OCI-LY1 (cell line): ENCODE measurements at regions not wholly inside any gene's neighbourhood (a gene's known extent, or its start where the extent isn't known, plus 50 kb on each side); places are given as distances from the start of the nearest gene placed in this dataset.

Experiments
- H2AFZ ChIP-seq: fragments of 200-600 bp; sonication (generic), shearing (Covaris generic); 2 replicates; pipeline ENCODE4 v1.6.0; 2014; ENCODE audit warnings: antibody characterized with exemption, mild to moderate bottlenecking, low read length
- H3F3A ChIP-seq: fragments of 200-600 bp; sonication (generic), shearing (Covaris generic); 2 replicates; pipeline ENCODE4 v1.6.0; 2014; ENCODE audit warnings: mild to moderate bottlenecking, antibody characterized with exemption, low read length, moderate library complexity; ENCODE audit not compliant: insufficient read depth
- H3K27ac ChIP-seq: fragments of 200-600 bp; sonication (generic); 2 replicates; pipeline ENCODE4 v1.5.1; 2014; ENCODE audit warnings: low read length, mixed run types, mild to moderate bottlenecking, low read depth; ENCODE audit not compliant: poor library complexity, severe bottlenecking
- H3K27me3 ChIP-seq: fragments of 200-600 bp; sonication (generic); 2 replicates; pipeline ENCODE4 v1.6.0; 2014; ENCODE audit warnings: antibody characterized with exemption, mild to moderate bottlenecking, low read length, moderate library complexity; ENCODE audit not compliant: insufficient read depth
- H3K36me3 ChIP-seq: fragments of 200-600 bp; sonication (generic); 2 replicates; pipeline ENCODE4 v1.6.1; 2014; ENCODE audit warnings: mild to moderate bottlenecking, antibody characterized with exemption, low read length, moderate library complexity, mixed read lengths; ENCODE audit not compliant: insufficient read depth
- H3K4me1 ChIP-seq: fragments of 200-600 bp; sonication (generic); 2 replicates; pipeline ENCODE4 v1.5.1; 2014; ENCODE audit warnings: mild to moderate bottlenecking, low read length, moderate library complexity; ENCODE audit not compliant: insufficient read depth, severe bottlenecking
- H3K4me2 ChIP-seq: fragments of 200-600 bp; sonication (generic), shearing (Covaris generic); 2 replicates; pipeline ENCODE4 v1.6.1; 2014; ENCODE audit warnings: low read length
- H3K4me3 ChIP-seq: fragments of 200-600 bp; sonication (generic); 2 replicates; pipeline ENCODE4 v1.5.1; 2014; ENCODE audit warnings: low read length, low read depth, mild to moderate bottlenecking, mixed read lengths; ENCODE audit not compliant: poor library complexity, severe bottlenecking
- H3K79me2 ChIP-seq: fragments of 200-600 bp; shearing (Covaris generic); 2 replicates; pipeline ENCODE4 v1.6.1; 2016; ENCODE audit warnings: mixed run types, low read length, mixed read lengths; ENCODE audit not compliant: insufficient read depth
- H3K9ac ChIP-seq: fragments of 200-600 bp; sonication (generic), shearing (Covaris generic); 2 replicates; pipeline ENCODE4 v1.6.1; 2014; ENCODE audit warnings: mild to moderate bottlenecking, low read length, mixed read lengths
- H3K9me2 ChIP-seq: fragments of 200-600 bp; sonication (generic), shearing (Covaris generic); 2 replicates; pipeline ENCODE4 v1.6.1; 2014; ENCODE audit warnings: low read depth, mild to moderate bottlenecking, low read length, mixed read lengths
- H3K9me3 ChIP-seq: fragments of 200-600 bp; shearing (Covaris generic); 2 replicates; pipeline ENCODE4 v1.6.1; 2014; ENCODE audit warnings: low read length, mixed read lengths
- H4K20me1 ChIP-seq: fragments of 200-600 bp; sonication (generic), shearing (Covaris generic); 2 replicates; pipeline ENCODE4 v1.6.0; 2016; ENCODE audit warnings: mild to moderate bottlenecking, low read length; ENCODE audit not compliant: insufficient read depth
- EZH2 ChIP-seq: fragments of 200-600 bp; sonication (generic), shearing (Covaris generic); IDR thresholded peaks from 2 replicates; pipeline ENCODE4 v1.8.0; 2017; ENCODE audit warnings: borderline replicate concordance, mixed run types, mild to moderate bottlenecking, antibody characterized with exemption, low read length, moderate library complexity, mixed read lengths
- TF ChIP-seq, protein P1 (sequence below): fragments of 200-600 bp; sonication (generic), shearing (Covaris generic); IDR thresholded peaks from 2 replicates; pipeline ENCODE4 v1.5.1; 2017; ENCODE audit warnings: mild to moderate bottlenecking, antibody characterized with exemption, low read length, moderate library complexity, mixed read lengths

DNA sequence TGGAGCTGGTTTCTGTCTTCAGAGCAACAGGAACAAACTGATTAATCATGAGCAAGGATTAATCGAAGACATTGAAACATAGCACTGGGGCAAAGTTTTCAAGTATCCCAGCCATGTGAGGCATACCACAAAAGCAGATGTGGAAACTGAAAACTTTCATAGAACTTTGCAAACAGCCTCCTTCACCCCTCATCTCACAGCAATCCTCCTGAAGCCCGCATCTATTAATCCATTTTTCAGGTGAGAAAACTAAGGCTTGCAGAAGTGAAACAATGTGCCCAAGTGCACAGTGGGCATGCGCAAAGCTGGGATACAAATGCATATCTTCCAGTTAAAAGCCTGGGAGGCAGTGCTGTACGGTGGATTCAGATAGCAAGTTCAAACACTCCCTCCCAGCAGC, 58.6 kb upstream of the HMGXB4 start:
- H3F3A ChIP-seq: no peaks in the 10 kb centered on the region
- H3K9ac ChIP-seq: no peak overlapping the region
- no peaks in the 10 kb centered on the region for H4K20me1 ChIP-seq
- H3K27ac ChIP-seq: no peak overlapping the region
- no peaks in the 10 kb centered on the region for H3K9me2 ChIP-seq
- H3K27me3 ChIP-seq: no peaks in the 10 kb centered on the region
- no peak overlapping the region for H3K4me3 ChIP-seq
- no peaks in the 10 kb centered on the region for H3K9me3 ChIP-seq
- H3K36me3 ChIP-seq: peaks cover 74% of the 10 kb centered on the region
- no peaks in the 10 kb centered on the region for H3K79me2 ChIP-seq
- TF ChIP-seq EZH2: no peak
- TF ChIP-seq, protein P1, sequence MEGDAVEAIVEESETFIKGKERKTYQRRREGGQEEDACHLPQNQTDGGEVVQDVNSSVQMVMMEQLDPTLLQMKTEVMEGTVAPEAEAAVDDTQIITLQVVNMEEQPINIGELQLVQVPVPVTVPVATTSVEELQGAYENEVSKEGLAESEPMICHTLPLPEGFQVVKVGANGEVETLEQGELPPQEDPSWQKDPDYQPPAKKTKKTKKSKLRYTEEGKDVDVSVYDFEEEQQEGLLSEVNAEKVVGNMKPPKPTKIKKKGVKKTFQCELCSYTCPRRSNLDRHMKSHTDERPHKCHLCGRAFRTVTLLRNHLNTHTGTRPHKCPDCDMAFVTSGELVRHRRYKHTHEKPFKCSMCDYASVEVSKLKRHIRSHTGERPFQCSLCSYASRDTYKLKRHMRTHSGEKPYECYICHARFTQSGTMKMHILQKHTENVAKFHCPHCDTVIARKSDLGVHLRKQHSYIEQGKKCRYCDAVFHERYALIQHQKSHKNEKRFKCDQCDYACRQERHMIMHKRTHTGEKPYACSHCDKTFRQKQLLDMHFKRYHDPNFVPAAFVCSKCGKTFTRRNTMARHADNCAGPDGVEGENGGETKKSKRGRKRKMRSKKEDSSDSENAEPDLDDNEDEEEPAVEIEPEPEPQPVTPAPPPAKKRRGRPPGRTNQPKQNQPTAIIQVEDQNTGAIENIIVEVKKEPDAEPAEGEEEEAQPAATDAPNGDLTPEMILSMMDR: no peak
- no peaks in the 10 kb centered on the region for H3K4me1 ChIP-seq
- no peak overlapping the region for H2AFZ ChIP-seq
- H3K4me2 ChIP-seq: no peak overlapping the region

DNA sequence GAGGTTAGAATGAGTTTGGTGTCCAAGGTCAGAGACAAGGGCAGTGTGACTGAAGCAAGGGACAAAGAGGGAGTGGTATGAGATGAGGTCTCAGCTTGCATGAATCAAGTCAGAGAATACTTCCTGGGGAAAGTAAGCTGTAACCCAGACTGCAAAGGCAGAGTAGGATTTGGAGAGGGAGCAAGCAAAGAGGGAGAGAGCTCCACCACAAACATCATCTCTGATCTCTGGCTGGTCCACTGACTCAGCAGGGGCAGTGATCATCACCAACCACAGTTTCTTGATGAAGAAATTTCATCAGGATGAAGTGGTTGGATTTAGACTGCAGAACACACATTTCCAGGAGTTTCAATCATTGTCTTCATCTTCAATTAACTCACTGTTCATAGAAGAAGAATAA, 54.9 kb upstream of the HMGXB4 start:
- H3F3A ChIP-seq: no peaks in the 10 kb centered on the region
- TF ChIP-seq, protein P1: no peak
- TF ChIP-seq EZH2: no peak
- peaks cover 9% of the 10 kb centered on the region; the same call in 1 of the 2 replicates for H3K79me2 ChIP-seq
- H4K20me1 ChIP-seq: no peaks in the 10 kb centered on the region
- H3K36me3 ChIP-seq: peaks cover 78% of the 10 kb centered on the region
- H3K9me3 ChIP-seq: no peaks in the 10 kb centered on the region
- no peak overlapping the region for H2AFZ ChIP-seq
- no peaks in the 10 kb centered on the region for H3K4me1 ChIP-seq
- no peak overlapping the region for H3K4me2 ChIP-seq
- H3K4me3 ChIP-seq: no peak overlapping the region
- no peaks in the 10 kb centered on the region for H3K9me2 ChIP-seq
- no peak overlapping the region for H3K27ac ChIP-seq
- no peaks in the 10 kb centered on the region for H3K27me3 ChIP-seq
- H3K9ac ChIP-seq: no peak overlapping the region

DNA sequence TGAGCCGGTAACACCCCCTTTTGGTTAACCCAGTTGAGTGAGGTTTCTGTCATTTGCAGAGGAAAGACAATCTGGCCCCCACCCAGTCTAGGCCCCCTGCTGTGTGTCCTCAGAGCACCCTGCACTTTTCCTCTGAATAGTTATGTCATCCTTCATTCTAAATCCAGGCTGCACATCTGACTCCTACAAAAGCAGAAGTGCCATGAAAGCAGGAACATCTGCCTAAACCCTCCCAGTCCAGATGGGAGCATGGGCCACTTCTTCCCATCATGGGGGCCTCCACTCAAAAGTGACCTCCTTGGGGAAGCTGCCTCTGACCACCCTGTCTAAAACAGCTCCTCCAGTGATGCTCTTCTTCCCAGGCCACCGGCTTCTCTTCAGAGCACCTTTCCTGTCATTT, 53.7 kb upstream of the HMGXB4 start:
- Histone ChIP-seq H3K27me3 (no peaks in the 10 kb centered on the region), H3K9me2 (no peaks in the 10 kb centered on the region), H3F3A (no peaks in the 10 kb centered on the region), H3K4me3 (no peak overlapping the region), H3K9ac (no peak overlapping the region), H4K20me1 (no peaks in the 10 kb centered on the region), H3K36me3 (peaks cover 88% of the 10 kb centered on the region), H3K4me2 (no peak overlapping the region), H3K4me1 (no peaks in the 10 kb centered on the region), H3K79me2 (peaks cover 11% of the 10 kb centered on the region; the same call in 1 of the 2 replicates), H2AFZ (no peak overlapping the region), H3K9me3 (no peaks in the 10 kb centered on the region), H3K27ac (no peak overlapping the region)
- TF ChIP-seq, protein P1: no peak
- no peak for TF ChIP-seq EZH2
